ENCODE measurements at regions not wholly inside any gene's neighbourhood (a gene's known extent, or its start where the extent isn't known, plus 50 kb on each side); places are given as distances from the start of the nearest gene placed in this dataset.

GRCh38 chr5:158155811-158156505, 297.0 kb upstream of the CLINT1 start:
- TF ChIP-seq CTCF (IDR thresholded peaks at IDR 0.05) (no peak), POLR2A (IDR thresholded peaks at IDR 0.05) (no peak)

All from adrenal gland (tissue), 5 donors.